HG02884 (cell line): ENCODE measurements at regions not wholly inside any gene's neighbourhood (a gene's known extent, or its start where the extent isn't known, plus 50 kb on each side); places are given as distances from the start of the nearest gene placed in this dataset.

Experiments
- ATAC-seq: cut with Tn5 transposase; IDR thresholded peaks from one replicate; pipeline ENCODE4 v1.9.1; 2021; ENCODE audit warnings: mild to moderate bottlenecking, moderate library complexity; ENCODE audit not compliant: unreplicated experiment

- no peak for ATAC-seq
These were observed 221.2 kb upstream of the USP25 start for GRCh38 chr21:15508554-15508953.

GRCh38 chr21:15514073-15514946 is 215.5 kb upstream of the USP25 start:
- ATAC-seq, result peak; percentile 97

GRCh38 chr21:15515908-15516307 is 213.9 kb upstream of the USP25 start:
- no peak for ATAC-seq

- ATAC-seq, result no peak
These were observed 212.4 kb upstream of the USP25 start for GRCh38 chr21:15517394-15517793.

GRCh38 chr21:15520811-15521643 is 208.8 kb upstream of the USP25 start:
- no peak for ATAC-seq

- ATAC-seq, result no peak
These were observed 208.2 kb upstream of the USP25 start for GRCh38 chr21:15521644-15522001.

GRCh38 chr21:15522148-15522547 is 207.6 kb upstream of the USP25 start:
- ATAC-seq, result no peak

- ATAC-seq, result no peak
These were observed 204.9 kb upstream of the USP25 start for GRCh38 chr21:15524855-15525254.

- no peak for ATAC-seq
These were observed 203.0 kb upstream of the USP25 start for GRCh38 chr21:15526798-15527197.

GRCh38 chr21:15528346-15528745 is 201.4 kb upstream of the USP25 start:
- ATAC-seq, result no peak

GRCh38 chr21:15531986-15532385 is 197.8 kb upstream of the USP25 start:
- no peak for ATAC-seq

GRCh38 chr21:15533618-15534017 is 196.2 kb upstream of the USP25 start:
- no peak for ATAC-seq

- ATAC-seq, result no peak
These were observed 195.3 kb upstream of the USP25 start for GRCh38 chr21:15534450-15534886.

GRCh38 chr21:15539376-15539775 is 190.4 kb upstream of the USP25 start:
- ATAC-seq, result no peak

- no peak for ATAC-seq
These were observed 186.3 kb upstream of the USP25 start for GRCh38 chr21:15543473-15543872.

GRCh38 chr21:15549671-15550070 is 180.1 kb upstream of the USP25 start:
- no peak for ATAC-seq

- no peak for ATAC-seq
These were observed 176.8 kb upstream of the USP25 start for GRCh38 chr21:15552914-15553494.

GRCh38 chr21:15557925-15558324 is 171.9 kb upstream of the USP25 start:
- no peak for ATAC-seq

GRCh38 chr21:15558884-15559283 is 170.9 kb upstream of the USP25 start:
- ATAC-seq, result no peak

GRCh38 chr21:15559660-15560059 is 170.1 kb upstream of the USP25 start:
- no peak for ATAC-seq

GRCh38 chr21:15560383-15561056 is 169.3 kb upstream of the USP25 start:
- ATAC-seq, result no peak
